SU-DHL-6 (cell line): ENCODE measurements at regions not wholly inside any gene's neighbourhood (a gene's known extent, or its start where the extent isn't known, plus 50 kb on each side); places are given as distances from the start of the nearest gene placed in this dataset.

ENCODE experiments used
- H2AFZ ChIP-seq: fragments of 200-600 bp; sonication (generic); 2 replicates; pipeline ENCODE4 v1.6.1; 2014; ENCODE audit warnings: low read depth, mild to moderate bottlenecking, moderate library complexity, mixed read lengths, antibody characterized with exemption, low read length; ENCODE audit not compliant: severe bottlenecking
- H3F3A ChIP-seq: fragments of 200-600 bp; shearing (Covaris generic); 2 replicates; pipeline ENCODE4 v1.6.0; 2016; ENCODE audit warnings: antibody characterized with exemption, mild to moderate bottlenecking; ENCODE audit not compliant: insufficient read depth
- H3K27ac ChIP-seq: fragments of 200-600 bp; sonication (generic); 2 replicates; pipeline ENCODE4 v1.5.1; 2016; ENCODE audit warnings: low read depth, mild to moderate bottlenecking, low read length, moderate library complexity, mixed read lengths
- H3K27me3 ChIP-seq: fragments of 200-600 bp; sonication (generic), shearing (Covaris generic); 2 replicates; pipeline ENCODE4 v1.6.0; 2014; ENCODE audit warnings: mild to moderate bottlenecking, low read length
- H3K36me3 ChIP-seq: fragments of 200-600 bp; sonication (generic); 2 replicates; pipeline ENCODE4 v1.6.1; 2014; ENCODE audit warnings: mild to moderate bottlenecking, low read length, mixed read lengths
- H3K4me2 ChIP-seq: fragments of 300-600, 200-600 bp; shearing (Covaris generic), sonication (generic); 2 replicates; pipeline ENCODE4 v1.6.0; 2014; ENCODE audit warnings: low read length, low read depth, mild to moderate bottlenecking; ENCODE audit not compliant: poor library complexity, severe bottlenecking
- H3K4me3 ChIP-seq: fragments of 200-600 bp; sonication (generic); 2 replicates; pipeline ENCODE4 v1.5.1; 2014; ENCODE audit warnings: antibody characterized with exemption, low read length, mild to moderate bottlenecking, mixed read lengths; ENCODE audit not compliant: insufficient read depth, poor library complexity, severe bottlenecking
- H3K79me2 ChIP-seq: fragments of 200-600 bp; sonication (generic); 2 replicates; pipeline ENCODE4 v1.6.1; 2014; ENCODE audit warnings: mild to moderate bottlenecking, low read length, moderate library complexity; ENCODE audit not compliant: insufficient read depth
- H3K9ac ChIP-seq: fragments of 200-600 bp; sonication (generic); 2 replicates; pipeline ENCODE4 v1.7.0; 2014; ENCODE audit warnings: mild to moderate bottlenecking, low read length
- H3K9me2 ChIP-seq: fragments of 200-600 bp; sonication (generic); replicated peaks from 2 replicates; pipeline ENCODE4 v1.6.1; 2014; ENCODE audit warnings: low read length; ENCODE audit not compliant: insufficient read depth
- H3K9me3 ChIP-seq: fragments of 200-600 bp; sonication (generic); 2 replicates; pipeline ENCODE4 v1.6.1; 2014; ENCODE audit warnings: low read length, mixed read lengths; ENCODE audit not compliant: insufficient read depth
- H4K20me1 ChIP-seq: fragments of 200-600 bp; sonication (generic); 2 replicates; pipeline ENCODE4 v1.6.1; 2014; ENCODE audit warnings: low read depth, mild to moderate bottlenecking, antibody characterized with exemption, low read length, moderate library complexity, mixed read lengths
- EZH2phosphoT487 ChIP-seq: fragments of 200-600 bp; sonication (generic), shearing (Covaris generic); conservative IDR thresholded peaks from 2 replicates; pipeline ENCODE4 v1.6.1; 2018; ENCODE audit warnings: mild to moderate bottlenecking, antibody characterized with exemption, low read length, moderate library complexity, mixed read lengths
- TF ChIP-seq, protein P1 (sequence below): fragments of 200-600 bp; sonication (generic); IDR thresholded peaks from one replicate; pipeline ENCODE4 v1.5.1; 2017; ENCODE audit warnings: antibody characterized with exemption, mild to moderate bottlenecking, low read length, moderate library complexity; ENCODE audit not compliant: insufficient read depth, poor library complexity, severe bottlenecking

- no peaks in the 10 kb centered on the region for H3K9me2 ChIP-seq
- H3K27me3 ChIP-seq = no peaks in the 10 kb centered on the region
- H3K36me3 ChIP-seq = no peaks in the 10 kb centered on the region
- no peaks in the 10 kb centered on the region for H3K9me3 ChIP-seq
- no peak overlapping the region for H3K9ac ChIP-seq
- H3K4me2 ChIP-seq = no peak overlapping the region
- TF ChIP-seq, protein P1, sequence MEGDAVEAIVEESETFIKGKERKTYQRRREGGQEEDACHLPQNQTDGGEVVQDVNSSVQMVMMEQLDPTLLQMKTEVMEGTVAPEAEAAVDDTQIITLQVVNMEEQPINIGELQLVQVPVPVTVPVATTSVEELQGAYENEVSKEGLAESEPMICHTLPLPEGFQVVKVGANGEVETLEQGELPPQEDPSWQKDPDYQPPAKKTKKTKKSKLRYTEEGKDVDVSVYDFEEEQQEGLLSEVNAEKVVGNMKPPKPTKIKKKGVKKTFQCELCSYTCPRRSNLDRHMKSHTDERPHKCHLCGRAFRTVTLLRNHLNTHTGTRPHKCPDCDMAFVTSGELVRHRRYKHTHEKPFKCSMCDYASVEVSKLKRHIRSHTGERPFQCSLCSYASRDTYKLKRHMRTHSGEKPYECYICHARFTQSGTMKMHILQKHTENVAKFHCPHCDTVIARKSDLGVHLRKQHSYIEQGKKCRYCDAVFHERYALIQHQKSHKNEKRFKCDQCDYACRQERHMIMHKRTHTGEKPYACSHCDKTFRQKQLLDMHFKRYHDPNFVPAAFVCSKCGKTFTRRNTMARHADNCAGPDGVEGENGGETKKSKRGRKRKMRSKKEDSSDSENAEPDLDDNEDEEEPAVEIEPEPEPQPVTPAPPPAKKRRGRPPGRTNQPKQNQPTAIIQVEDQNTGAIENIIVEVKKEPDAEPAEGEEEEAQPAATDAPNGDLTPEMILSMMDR = no peak
- TF ChIP-seq EZH2phosphoT487 = no peak
- H4K20me1 ChIP-seq = 0 out of 2 replicates have a peak, but pooled peaks cover 4% of the 10 kb centered on the region
- no peaks in the 10 kb centered on the region for H3K79me2 ChIP-seq
- no peak overlapping the region for H3K4me3 ChIP-seq
- no peaks in the 10 kb centered on the region for H3F3A ChIP-seq
- H3K27ac ChIP-seq = no peak overlapping the region
- H2AFZ ChIP-seq = no peak overlapping the region
Observed at GRCh38 chr10:15462253-15462897, 91.3 kb upstream of the FAM171A1 start.

DNA sequence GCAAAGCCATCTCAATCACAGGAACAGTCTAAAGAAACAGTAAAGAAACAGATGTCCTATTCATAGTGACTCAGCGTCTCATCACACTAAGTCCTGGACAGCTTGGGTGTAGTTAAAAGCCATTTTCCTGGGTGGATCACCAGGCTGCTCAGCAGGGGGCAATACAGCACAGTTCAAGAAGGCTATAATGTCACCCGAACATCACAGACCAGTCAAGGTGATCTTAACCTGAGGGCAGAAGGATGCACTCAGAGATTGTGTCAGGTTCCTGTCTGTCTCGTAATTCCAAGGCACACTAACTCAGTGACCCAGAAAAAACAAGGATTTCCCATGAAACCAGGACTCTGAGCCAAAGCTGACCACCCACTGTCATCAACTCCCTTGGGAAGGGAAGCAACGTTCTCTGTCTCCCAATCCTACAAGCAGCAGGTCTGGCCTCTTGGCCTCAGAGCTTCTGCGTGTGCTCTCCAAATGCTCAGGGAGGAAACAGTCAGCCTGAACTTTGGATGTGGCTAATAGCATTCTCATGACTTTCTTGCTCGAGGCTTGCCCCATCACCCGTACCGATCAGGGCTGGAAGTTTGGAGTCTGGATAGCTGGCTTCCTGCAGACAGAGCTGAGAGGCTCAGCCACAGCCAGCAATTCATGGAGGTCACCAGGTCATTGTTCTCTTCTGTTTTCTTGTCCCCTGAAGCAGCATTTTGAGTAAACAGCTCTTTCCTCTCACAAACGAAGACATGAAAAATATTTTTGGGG lies 90.4 kb upstream of the FAM171A1 start:
- H3F3A ChIP-seq = no peaks in the 10 kb centered on the region
- H3K9ac ChIP-seq = no peak overlapping the region
- H3K4me3 ChIP-seq = no peak overlapping the region
- no peak overlapping the region for H3K4me2 ChIP-seq
- no peak for TF ChIP-seq EZH2phosphoT487
- TF ChIP-seq, protein P1 = no peak
- no peaks in the 10 kb centered on the region for H3K9me3 ChIP-seq
- H3K27ac ChIP-seq = no peak overlapping the region
- H2AFZ ChIP-seq = no peak overlapping the region
- H3K36me3 ChIP-seq = no peaks in the 10 kb centered on the region
- no peaks in the 10 kb centered on the region for H3K27me3 ChIP-seq
- H3K79me2 ChIP-seq = no peaks in the 10 kb centered on the region
- 0 out of 2 replicates have a peak, but pooled peaks cover 4% of the 10 kb centered on the region for H4K20me1 ChIP-seq
- H3K9me2 ChIP-seq = no peaks in the 10 kb centered on the region

DNA sequence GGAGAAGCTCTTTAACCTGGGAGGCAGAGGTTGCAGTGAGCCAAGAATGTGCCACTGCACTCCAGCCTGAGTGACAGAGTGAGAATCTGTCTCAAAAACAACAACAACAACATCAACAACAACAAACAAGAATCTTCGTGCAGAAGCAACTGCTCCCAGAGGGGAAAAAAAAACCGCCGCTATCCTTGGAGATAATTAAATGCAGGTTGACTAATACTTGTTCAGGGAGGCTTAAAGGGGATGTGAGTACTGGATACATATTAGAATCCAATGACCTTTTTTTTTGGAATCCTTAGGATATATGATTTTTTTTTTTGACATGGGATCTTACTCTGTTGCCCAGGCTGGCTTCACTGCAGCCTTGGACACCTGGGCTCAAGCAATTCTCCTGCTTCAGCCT lies 89.6 kb upstream of the FAM171A1 start:
- Histone ChIP-seq H3K27ac (no peak overlapping the region), H4K20me1 (0 out of 2 replicates have a peak, but pooled peaks cover 4% of the 10 kb centered on the region), H3K79me2 (no peaks in the 10 kb centered on the region), H3K4me2 (no peak overlapping the region), H3K9ac (no peak overlapping the region), H3K4me3 (no peak overlapping the region), H3K36me3 (no peaks in the 10 kb centered on the region), H2AFZ (no peak overlapping the region), H3F3A (no peaks in the 10 kb centered on the region), H3K9me2 (no peaks in the 10 kb centered on the region), H3K27me3 (no peaks in the 10 kb centered on the region), H3K9me3 (no peaks in the 10 kb centered on the region)
- TF ChIP-seq, protein P1 = no peak
- no peak for TF ChIP-seq EZH2phosphoT487
